Endothelial cell of umbilical vein (primary cell): ENCODE measurements at regions not wholly inside any gene's neighbourhood (a gene's known extent, or its start where the extent isn't known, plus 50 kb on each side); places are given as distances from the start of the nearest gene placed in this dataset.

Experiments used
- BruUV-seq: library from RNA; stranded (reverse); fragments of 400-500 nt; replicated peaks from 2 replicates; lab custom pipeline; 2021; lab: Mats Ljungman, UMichigan
- CTCF ChIA-PET: fragments of 300-600, 350-600 bp; sonication (Branson Sonifier 250); formaldehyde crosslinking; loops from one replicate; lab custom pipeline; 2021; ENCODE audit warnings: antibody characterized with exemption, inconsistent platforms; lab: Charles Lee
- POLR2A ChIA-PET: fragments of 300-600, 350-600 bp; sonication (Branson Sonifier 250); formaldehyde crosslinking; loops from one replicate; lab custom pipeline; 2021; ENCODE audit warnings: antibody characterized with exemption, inconsistent platforms; lab: Charles Lee
- DNase-seq: peaks from one replicate; pipeline ENCODE4 v3.0.0-alpha.2; 2011; ENCODE audit warnings: low read depth, low spot score
- FAIRE-seq: peaks from 2 replicates; lab custom pipeline; 2011; peaks lifted over from hg19 to GRCh38; lab: Jason Lieb, UNC
- H2AFZ ChIP-seq: 2 replicates; pipeline ENCODE4 v1.6.0; 2012; ENCODE audit warnings: low read depth, low read length, control low read depth, inconsistent platforms
- H3K27ac ChIP-seq: 2 replicates; pipeline ENCODE4 v1.5.1; 2011; ENCODE audit warnings: low read depth, mild to moderate bottlenecking, control low read depth, low read length, moderate library complexity; ENCODE audit not compliant: insufficient read depth
- H3K27me3 ChIP-seq, 2 experiments: 2 replicates each; pipeline versions ENCODE4 v1.6.0 to v1.6.1; 2011; ENCODE audit warnings: low read length in 2 of 2, mixed read lengths in 1 of 2; ENCODE audit not compliant: control insufficient read depth in 2 of 2, insufficient read depth in 2 of 2
- H3K36me3 ChIP-seq, 2 experiments: 2 replicates in 1 of 2; 3 replicates in 1 of 2; pipeline ENCODE4 v1.5.1; 2011; ENCODE audit warnings: low read length in 2 of 2, mild to moderate bottlenecking in 1 of 2, moderate library complexity in 1 of 2; ENCODE audit not compliant: control insufficient read depth in 2 of 2, insufficient read depth in 2 of 2; ENCODE audit errors: extremely low read depth in 1 of 2
- H3K4me1 ChIP-seq: 3 replicates; pipeline ENCODE4 v1.5.1; 2011; ENCODE audit warnings: mild to moderate bottlenecking, low read length; ENCODE audit not compliant: control insufficient read depth, insufficient read depth; ENCODE audit errors: extremely low read depth
- H3K4me2 ChIP-seq: 2 replicates; pipeline ENCODE4 v1.6.1; 2011; ENCODE audit warnings: low read length, control low read depth, mixed read lengths; ENCODE audit not compliant: insufficient read depth
- H3K4me3 ChIP-seq, 3 experiments: fragments of 200-600 bp in 1 of 3; sonication (generic), shearing (Covaris generic) in 1 of 3; replicated peaks in 1 of 3; 2 replicates each; pipeline ENCODE4 v1.5.1; 2011 to 2016; ENCODE audit warnings: control low read depth in 3 of 3, low read length in 3 of 3, mild to moderate bottlenecking in 2 of 3, inconsistent platforms in 1 of 3, low read depth in 1 of 3, moderate library complexity in 1 of 3; ENCODE audit not compliant: insufficient read depth in 1 of 3
- H3K79me2 ChIP-seq: 2 replicates; pipeline ENCODE4 v1.6.0; 2012; ENCODE audit warnings: low read length, inconsistent platforms; ENCODE audit not compliant: control insufficient read depth, insufficient read depth
- H3K9ac ChIP-seq: replicated peaks from 2 replicates; pipeline ENCODE3; 2011; ENCODE audit warnings: low read length, control low read depth; ENCODE audit not compliant: insufficient read depth; ENCODE audit errors: extremely low read depth
- H3K9me1 ChIP-seq: replicated peaks from 3 replicates; pipeline ENCODE4 v1.6.0; 2011; ENCODE audit warnings: mild to moderate bottlenecking, low read length; ENCODE audit not compliant: control insufficient read depth, insufficient read depth; ENCODE audit errors: extremely low read depth
- H3K9me3 ChIP-seq: replicated peaks from 2 replicates; pipeline ENCODE4 v1.5.1; 2012; ENCODE audit warnings: low read length, inconsistent platforms; ENCODE audit not compliant: control insufficient read depth, insufficient read depth
- H4K20me1 ChIP-seq: replicated peaks from 2 replicates; pipeline ENCODE3; 2011; ENCODE audit warnings: mild to moderate bottlenecking, low read length; ENCODE audit not compliant: control insufficient read depth, insufficient read depth; ENCODE audit errors: extremely low read depth
- CTCF ChIP-seq, 2 donors: IDR thresholded peaks; 1 replicate in 1 of 2; 2 replicates in 1 of 2; pipeline ENCODE4 v1.5.1; 2011; ENCODE audit warnings: low read length in 2 of 2, mild to moderate bottlenecking in 2 of 2, moderate library complexity in 2 of 2, control low read depth in 1 of 2, inconsistent platforms in 1 of 2, low read depth in 1 of 2; ENCODE audit not compliant: insufficient read depth in 1 of 2; ENCODE audit errors: extremely low read depth in 1 of 2
- EZH2 ChIP-seq: IDR thresholded peaks from 2 replicates; pipeline ENCODE4 v1.6.1; 2012; ENCODE audit warnings: borderline replicate concordance, low read depth, mild to moderate bottlenecking, moderate library complexity, low read length, inconsistent platforms; ENCODE audit not compliant: severe bottlenecking
- FOS ChIP-seq: IDR thresholded peaks from 2 replicates; pipeline ENCODE4 v1.6.1; 2011; ENCODE audit warnings: mild to moderate bottlenecking, low read length, moderate library complexity, borderline replicate concordance; ENCODE audit not compliant: insufficient read depth
- GATA2 ChIP-seq: IDR thresholded peaks from 2 replicates; pipeline ENCODE4 v1.7.0; 2011; ENCODE audit warnings: low read depth, mild to moderate bottlenecking, moderate library complexity, mixed read lengths, low read length; ENCODE audit not compliant: insufficient read length, insufficient read depth
- JUN ChIP-seq: IDR thresholded peaks from 2 replicates; pipeline ENCODE4 v1.6.1; 2011; ENCODE audit warnings: borderline replicate concordance, low read depth; ENCODE audit not compliant: insufficient read length, insufficient read depth
- MAX ChIP-seq: IDR thresholded peaks from 2 replicates; pipeline ENCODE4 v1.6.1; 2011; ENCODE audit not compliant: insufficient read depth, insufficient read length
- MYC ChIP-seq: IDR thresholded peaks from one replicate; pipeline ENCODE4 v1.6.1; 2011; ENCODE audit warnings: mild to moderate bottlenecking, low read depth, low read length
- POLR2A ChIP-seq: IDR thresholded peaks from 2 replicates; pipeline ENCODE4 v1.6.1; 2012; ENCODE audit warnings: low read depth, mild to moderate bottlenecking, control low read depth, low read length
- POLR2AphosphoS5 ChIP-seq: IDR thresholded peaks from 2 replicates; pipeline ENCODE4 v1.6.1; 2012; ENCODE audit warnings: low read depth, mild to moderate bottlenecking, control low read depth, low read length, moderate library complexity; ENCODE audit not compliant: insufficient read depth
- dilution Hi-C: fragments of 300-500 bp; cut with MboI; formaldehyde crosslinking; loops from one replicate; pipeline ENCODE4 v1.15.0; 2019; ENCODE audit warnings: low sequenced_read_pairs; ENCODE audit not compliant: extremely low pct_ligation_motif_present
- intact Hi-C: fragments of 100-400 bp; cut with micrococcal nuclease; formaldehyde crosslinking; loops from one replicate; pipeline ENCODE4 v1.10.0; 2022

GRCh38 chr4:13129095-13129494 is 355.0 kb downstream of the RAB28 start:
- ChIA-PET POLR2A (no interaction called here), CTCF (no interaction called here)
- no peak overlapping the region for H2AFZ ChIP-seq
- no peak overlapping the region for H3K4me3 ChIP-seq
- dilution Hi-C loops: no loop called here
- H3K27ac ChIP-seq: no peak overlapping the region
- no peaks in the 10 kb centered on the region for H4K20me1 ChIP-seq
- H3K4me2 ChIP-seq: no peak overlapping the region
- BruUV-seq: no TSS peak
- DNase-seq (no peak), FAIRE-seq (no peak)
- TF ChIP-seq JUN (no peak), EZH2 (no peak), FOS (no peak), POLR2A (no peak), POLR2AphosphoS5 (no peak), CTCF (IDR thresholded peaks at IDR 0.05; ENCODE audit: extremely low read depth in 1 of 2, insufficient read depth in 1 of 2, low read depth in 1 of 2, low read length in 2 of 2) (no peak), MYC (no peak), MAX (no peak), GATA2 (no peak)
- H3K9me3 ChIP-seq: no peaks in the 10 kb centered on the region
- H3K9me1 ChIP-seq: no peaks in the 10 kb centered on the region
- H3K4me1 ChIP-seq: no peaks in the 10 kb centered on the region
- H3K9ac ChIP-seq: no peak overlapping the region
- no peaks in the 10 kb centered on the region for H3K27me3 ChIP-seq
- no peaks in the 10 kb centered on the region for H3K36me3 ChIP-seq
- no peaks in the 10 kb centered on the region for H3K79me2 ChIP-seq
- intact Hi-C loops: no loop called here
